ENCODE measurements at regions not wholly inside any gene's neighbourhood (a gene's known extent, or its start where the extent isn't known, plus 50 kb on each side); places are given as distances from the start of the nearest gene placed in this dataset.
A peak's percentile ranks its signal among the peaks of the same experiment; 100 is the strongest.
"Not testable (repeated sequence)": the region's sequence is repeated elsewhere in the genome, so short reads cannot be mapped to it uniquely, and the experiment has no call there.

DNA sequence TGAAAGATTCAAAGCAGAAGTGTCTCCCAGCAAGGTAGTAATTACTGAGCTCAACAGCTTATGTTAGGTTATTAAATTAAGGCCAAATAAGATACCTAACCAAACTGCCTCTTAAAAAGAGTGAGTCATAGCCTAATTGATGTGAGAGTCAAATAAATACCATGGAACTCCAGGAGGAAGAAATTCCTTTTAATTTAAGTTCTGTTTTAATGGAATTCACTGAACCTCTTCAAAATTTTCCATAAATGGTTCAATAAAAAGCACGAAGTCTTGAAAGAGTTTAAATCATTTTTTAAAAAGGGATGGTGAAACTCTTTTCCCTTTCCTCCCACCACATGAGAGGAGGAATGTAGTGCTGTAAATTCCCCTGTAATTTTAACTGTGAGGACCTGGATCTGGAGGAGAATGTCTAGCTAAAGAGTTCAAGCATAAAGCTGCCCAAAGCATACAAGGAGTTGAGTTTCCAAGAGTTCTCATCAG, 180.8 kb upstream of the MMADHC start:
- DNase-seq = peak; percentile 68

DNA sequence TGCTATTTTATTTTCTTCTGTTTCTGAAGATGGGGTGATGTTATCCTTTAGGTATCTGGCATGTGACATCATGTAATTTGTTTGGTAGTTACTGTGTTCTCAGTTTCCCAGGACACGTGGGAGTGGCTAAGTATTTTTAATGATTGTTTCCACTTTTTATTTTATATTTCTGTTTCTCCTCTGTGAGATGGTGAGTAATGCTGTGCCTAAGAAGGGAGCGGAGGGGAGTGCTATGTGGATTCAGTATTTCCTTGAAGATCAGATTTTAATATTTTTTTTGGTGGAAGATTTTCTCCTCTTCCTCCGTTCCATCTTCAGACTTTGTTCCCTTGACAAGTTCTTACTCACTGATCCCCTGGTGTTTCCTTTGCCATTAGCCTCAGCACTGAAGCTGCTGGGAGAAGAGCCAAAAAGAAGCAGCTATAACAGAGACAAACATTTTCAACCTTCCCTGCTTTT, 180.0 kb upstream of the MMADHC start:
- DNase-seq = no peak

DNA sequence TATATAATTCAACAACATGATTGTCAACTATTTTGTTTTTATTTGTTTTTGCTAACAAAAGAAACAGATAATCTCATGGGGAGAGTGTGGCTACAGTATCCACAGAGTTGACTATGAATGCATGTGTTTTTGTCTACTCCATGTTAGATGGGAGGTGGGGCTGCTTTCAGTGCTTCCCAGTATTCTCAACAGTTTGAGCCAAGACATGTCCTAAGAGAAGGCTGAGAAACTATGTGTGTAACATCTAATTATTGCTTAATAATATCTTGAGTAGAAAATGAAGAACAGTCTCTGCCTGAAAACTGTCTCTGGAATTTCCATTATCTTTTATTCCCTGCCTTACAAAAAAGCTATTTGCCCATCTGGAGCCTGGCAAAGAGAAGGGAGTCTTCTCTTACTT, 178.8 kb upstream of the MMADHC start:
- DNase-seq = no peak

DNA sequence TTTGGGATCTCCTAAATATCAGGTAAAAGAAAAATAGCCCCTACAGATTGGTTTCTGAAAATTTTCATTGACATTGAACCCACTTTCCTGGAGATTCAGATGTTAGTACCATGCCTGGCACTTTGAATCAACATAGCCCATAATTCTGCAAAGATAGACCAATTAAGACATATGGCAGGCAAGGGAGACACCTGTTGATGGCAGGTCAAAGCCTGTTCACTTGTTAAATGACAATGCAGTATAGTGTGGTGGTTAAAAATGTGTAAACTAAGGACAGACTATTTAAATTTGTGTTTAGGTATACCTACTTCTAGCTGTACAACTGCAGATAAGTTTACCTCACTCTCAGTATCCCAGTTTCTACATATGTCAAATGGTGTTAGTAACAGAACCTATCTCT, 178.1 kb upstream of the MMADHC start:
- peak; percentile 8 for DNase-seq

DNA sequence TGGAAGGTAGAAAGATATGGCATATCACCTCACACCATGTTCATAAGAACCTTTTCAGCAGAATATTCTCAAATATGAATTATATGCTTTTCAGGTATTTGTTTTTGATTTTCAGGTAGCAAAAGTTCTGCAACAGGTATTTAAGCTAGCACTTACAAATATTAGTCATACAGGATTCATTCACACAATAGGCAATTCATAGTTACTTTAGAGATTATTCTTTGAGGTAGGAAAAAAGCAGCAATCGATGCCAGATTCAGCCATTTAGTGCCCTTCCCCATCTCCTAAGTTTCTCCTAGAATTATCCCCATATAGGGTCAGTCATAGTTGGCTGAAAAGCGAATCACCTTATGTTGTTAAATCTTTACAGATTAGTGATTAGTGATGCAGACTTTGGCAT, 177.4 kb upstream of the MMADHC start:
- no peak for DNase-seq

DNA sequence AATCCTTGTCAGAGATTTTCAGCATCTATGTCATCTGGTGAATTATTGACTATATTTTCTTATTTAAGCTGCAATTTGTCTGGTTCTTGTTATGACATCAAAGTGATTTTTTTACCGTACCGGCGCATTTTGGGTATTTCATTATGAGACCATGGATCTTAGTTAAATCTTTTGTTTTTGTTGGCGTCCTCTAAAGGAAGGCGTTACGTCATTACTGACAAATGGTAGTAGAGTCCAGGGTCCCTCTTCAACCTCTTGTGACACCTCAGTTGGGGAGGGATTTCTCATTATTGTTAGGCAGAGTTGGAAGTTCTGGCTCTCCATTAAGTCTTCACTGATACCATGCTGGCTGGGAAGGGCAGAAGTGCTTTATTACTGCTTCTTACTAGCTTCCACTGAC, 175.8 kb upstream of the MMADHC start:
- DNase-seq = no peak

DNA sequence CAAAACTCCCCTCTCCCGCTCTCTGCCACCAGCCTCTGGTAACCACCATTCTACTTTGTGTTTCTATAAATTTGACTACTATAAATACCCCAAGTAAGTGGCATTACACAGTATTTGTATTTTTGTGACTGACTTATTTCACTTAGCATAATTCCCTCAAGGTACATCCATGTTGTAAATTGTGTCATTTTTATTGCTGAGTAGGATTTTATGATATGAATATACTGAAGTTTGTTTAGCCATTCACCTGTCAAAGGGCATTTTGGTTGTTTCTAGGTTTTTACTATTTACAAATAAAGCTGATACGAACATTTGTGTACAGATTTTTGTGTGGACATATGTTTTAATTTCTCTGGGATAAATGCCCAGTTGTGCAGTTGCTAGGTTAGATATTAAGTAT, 174.0 kb upstream of the MMADHC start:
- DNase-seq = no peak

DNA sequence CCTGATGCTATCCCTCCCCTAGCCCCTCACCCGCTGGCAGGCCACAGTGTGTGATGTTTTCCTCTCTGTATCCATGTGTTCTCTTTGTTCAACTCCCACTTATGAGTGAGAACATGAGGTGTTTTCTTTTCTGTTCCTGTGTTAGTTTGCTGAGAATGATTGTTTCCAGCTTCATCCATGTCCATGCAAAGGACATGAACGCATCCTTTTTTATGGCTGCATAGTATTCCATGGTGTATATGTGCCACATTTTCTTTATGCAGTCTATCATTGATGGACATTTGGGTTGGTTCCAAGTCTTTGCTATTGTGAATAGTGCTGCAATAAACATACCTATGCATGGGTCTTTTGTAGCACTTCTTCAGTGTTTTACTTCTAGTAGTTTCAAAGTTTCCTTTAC, 171.8 kb upstream of the MMADHC start:
- not testable (repeated sequence) for DNase-seq

DNA sequence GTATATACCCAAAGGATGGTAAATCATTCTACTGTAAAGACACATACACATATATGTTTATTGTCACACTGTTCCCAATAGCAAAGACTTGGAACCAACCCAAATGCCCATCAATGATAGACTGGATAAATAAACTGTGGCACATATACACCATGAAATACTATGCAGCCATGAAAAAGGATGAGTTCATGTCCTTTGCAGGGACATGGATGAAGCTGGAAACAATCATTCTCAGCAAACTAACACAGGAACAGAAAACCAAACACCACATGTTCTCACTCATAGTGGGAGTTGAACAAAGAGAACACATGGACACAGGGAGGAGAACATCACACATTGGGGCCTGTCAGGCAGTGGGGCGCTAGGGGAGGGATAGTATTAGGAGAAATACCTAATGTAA, 167.1 kb upstream of the MMADHC start:
- not testable (repeated sequence) for DNase-seq

DNA sequence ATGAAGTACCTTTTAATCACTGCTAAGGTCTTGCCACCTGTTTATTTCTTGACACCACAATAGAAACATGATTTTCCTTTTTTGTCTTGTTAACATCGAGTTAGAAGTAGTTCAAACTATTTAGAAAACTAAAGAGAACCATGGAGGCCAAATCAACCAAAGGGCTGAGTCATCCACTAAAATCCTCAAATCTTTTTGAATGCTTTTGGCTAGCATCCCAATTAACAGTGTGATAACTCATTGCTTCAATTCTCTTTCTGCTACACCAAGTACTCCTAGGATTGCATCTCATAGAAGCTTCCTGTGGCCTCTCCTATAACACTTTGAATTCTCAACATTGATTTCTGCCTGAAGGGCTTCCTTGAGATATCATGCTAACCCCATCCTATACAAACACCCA, 159.9 kb upstream of the MMADHC start:
- DNase-seq = no peak

DNA sequence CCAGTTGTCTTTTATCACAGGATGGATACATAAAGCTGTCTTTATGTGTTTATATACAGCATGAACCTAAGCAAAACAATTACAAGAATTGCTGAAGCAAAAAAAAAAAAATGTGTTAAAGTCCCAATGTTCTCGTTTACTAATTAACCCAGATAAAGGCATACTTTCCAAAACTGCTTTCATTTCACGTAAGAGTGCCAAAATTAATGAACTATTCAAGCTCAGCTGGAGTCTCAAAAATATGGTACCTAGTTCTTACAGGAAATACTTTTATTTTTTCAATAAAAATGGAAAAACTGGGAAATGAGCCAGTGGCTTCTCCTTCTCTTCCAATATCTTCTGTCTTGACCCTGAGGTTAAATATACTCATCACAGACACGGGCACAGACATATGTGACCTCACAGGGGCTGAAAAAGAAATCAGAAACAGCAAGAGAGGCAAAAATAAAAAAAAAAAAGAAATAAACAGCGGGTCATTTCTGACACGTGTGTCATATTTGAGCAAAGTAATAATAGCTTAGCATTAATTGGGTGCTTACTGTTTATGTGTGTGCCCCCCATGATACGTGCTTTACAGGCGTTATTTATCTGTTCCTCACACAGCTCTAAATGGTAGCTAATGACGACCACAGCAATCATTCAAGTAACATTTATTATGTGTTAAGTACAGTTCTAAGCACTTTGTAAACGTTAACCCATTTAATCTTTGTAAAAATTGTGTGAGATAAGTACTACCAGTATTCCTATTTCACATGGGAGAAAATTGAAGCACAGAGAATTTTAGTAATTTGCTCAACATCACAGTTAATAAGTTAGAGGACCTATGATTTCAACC, 158.0 kb upstream of the MMADHC start:
- DNase-seq = no peak

DNA sequence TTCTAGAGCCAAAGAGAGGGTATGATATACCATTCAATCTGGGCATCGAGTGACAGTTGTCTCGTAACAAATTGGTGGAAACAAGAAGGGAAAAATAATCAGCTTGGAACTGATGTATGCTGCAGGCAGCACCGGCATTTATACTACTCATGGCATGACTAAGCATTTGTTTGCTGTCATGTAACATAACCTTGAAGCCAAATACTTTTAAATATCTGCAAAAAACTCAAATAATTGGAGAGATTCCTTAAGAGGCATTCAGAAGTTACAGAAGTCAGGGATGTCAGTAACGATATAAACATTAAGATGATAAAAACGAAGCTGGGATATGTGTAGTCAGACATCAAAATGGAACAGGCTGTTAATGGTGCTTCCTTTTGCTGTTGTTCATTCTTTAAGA, 157.3 kb upstream of the MMADHC start:
- no peak for DNase-seq

DNA sequence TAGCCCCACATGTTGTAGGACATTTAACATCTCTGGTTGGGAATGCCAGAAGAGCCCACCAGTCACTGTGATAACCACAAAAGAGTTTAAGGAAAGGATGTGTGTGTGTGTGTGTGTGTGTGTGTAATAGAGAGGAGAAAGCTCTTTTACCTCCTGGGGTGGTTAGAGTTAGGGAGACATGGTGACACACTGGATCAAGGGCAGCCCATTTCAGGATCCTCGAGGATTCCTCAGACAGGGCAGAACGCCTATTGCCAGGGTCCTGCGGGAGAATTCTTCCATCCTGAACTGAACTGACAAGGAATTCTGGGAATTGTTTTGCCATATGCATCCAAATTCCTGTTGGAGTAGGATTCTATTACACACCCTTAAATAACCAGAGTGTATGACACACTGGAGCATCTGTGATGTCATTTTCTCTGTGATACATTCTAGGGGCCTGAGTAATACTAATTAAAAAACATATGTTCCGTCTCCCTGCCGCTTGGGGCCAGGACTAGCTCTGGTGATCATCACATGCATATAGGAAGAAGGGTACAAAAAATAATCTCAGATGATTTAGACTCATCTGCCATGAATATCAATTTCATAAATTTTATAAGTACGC, 156.4 kb upstream of the MMADHC start:
- no peak for DNase-seq

DNA sequence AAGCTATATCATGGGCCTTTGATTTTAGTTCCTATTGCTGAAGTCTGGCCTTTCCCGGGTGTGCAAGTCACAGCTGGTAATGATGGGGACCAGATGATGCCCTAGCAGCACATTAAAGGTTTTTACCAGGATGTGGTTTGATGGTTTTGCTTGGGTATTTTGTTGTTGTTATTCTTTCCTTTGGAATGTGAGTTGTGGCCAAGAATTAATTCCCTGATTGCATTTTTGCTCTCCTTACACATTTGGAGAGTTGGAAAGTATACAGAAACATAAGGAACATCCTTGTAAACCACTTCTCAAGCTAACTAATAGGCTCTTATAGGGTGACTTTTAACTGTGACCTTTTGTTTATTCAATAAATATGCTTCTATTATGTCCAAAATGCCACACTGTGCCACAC, 154.1 kb upstream of the MMADHC start:
- DNase-seq = no peak

DNA sequence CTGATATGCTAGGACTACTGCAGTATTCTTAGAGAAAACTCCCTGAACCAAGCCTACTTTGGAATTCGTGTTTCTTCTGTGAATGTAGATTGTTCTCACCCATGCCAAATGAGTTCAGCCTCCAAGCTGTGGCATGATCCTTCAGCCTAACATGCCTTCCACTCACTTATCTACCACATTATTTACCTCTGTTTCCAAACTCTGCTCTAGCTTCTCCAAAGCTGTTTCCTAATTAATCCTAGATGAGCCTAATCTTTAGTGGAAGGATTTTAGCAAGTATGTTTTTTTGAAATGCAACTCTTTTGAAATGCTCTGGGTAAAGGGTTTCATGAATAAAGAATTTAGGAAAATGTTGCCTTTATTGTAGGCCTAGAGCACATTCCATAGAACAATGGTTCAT, 152.9 kb upstream of the MMADHC start:
- no peak for DNase-seq

DNA sequence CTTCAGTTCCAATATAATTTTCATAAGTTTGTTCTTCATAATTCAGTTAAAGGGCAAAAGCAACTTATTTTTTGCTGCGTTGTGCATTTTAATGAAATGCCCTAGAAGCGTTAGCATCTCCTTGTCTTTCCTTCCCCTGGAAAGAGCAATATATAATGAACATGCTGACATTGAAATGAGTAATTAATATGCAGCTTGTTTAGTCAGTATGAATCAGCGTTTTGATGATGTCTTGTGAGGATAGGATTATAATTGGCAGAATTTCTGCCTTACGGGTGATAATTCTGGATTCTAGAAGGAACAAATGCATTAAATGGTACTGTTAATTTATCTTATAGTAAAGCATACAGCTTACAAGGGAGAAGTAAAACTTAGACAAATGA, 152.3 kb upstream of the MMADHC start:
- DNase-seq = no peak

DNA sequence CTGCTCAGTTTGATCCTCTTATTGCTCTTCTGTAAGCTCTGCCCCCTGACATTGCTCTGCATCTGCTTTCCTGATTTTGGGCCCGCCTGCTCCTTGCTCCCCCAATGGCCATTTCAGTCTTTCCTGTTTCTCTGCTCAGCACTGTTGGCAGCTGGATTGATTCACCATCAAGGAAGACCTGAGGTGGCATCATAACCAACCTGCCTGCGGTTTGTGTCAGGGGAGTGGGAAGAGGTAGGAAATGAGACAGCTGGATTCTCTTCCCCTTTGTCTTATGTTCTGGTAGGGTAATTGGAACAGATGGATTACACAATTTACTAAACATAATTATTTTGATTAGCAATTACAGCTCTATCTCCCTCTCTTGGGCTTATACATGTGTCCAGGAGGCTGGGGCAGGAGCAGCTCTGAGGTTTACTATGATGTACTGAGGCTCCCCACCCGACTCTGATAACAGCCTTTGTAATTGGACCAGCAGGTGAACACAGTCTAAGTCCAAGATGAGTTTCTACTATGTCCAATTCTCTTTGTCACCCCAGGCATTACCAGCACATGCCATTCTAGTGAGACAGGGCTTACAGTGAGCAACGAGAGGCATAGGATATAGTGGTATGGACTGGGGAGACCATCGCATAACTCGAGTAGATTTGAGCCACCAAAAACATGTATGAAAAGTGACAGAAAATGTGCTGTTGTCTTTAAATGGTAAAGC, 151.8 kb upstream of the MMADHC start:
- DNase-seq = no peak

DNA sequence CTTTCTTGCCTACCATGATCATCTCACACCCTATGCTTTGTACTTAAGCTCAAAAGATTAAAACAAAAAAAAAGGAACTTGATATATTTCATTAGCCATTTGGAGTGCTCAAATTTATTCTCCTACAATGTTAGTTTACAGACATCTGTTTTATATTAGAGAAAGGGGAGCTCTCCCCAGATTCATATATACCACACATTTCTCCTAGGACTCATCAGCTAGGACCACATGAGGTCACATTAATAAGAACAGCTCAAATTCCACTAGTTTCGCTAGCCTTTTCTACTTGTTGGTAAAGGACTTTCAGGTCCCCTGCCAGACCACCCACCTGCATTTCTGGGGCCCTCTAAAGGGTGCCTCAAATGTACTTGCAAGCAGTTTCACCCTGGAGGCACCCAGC, 151.2 kb upstream of the MMADHC start:
- DNase-seq = no peak

DNA sequence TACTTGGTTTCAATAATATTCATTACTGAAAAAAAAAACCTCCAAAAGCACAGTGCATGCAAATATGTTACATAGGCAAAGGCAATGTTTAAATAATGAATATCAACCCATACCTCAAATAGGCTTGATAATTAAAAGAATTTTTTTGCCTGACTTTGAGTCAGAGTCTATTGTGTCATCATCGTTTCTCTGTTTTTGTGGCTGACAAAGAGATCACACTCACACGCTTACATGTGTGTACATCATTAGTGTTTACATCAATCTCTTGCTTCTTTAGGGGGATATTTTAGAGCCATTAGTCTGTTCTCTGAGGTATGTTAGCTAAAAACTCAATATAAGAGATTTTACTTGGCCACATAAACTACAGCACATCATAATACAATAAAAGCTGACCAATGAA, 150.3 kb upstream of the MMADHC start:
- DNase-seq = no peak

DNA sequence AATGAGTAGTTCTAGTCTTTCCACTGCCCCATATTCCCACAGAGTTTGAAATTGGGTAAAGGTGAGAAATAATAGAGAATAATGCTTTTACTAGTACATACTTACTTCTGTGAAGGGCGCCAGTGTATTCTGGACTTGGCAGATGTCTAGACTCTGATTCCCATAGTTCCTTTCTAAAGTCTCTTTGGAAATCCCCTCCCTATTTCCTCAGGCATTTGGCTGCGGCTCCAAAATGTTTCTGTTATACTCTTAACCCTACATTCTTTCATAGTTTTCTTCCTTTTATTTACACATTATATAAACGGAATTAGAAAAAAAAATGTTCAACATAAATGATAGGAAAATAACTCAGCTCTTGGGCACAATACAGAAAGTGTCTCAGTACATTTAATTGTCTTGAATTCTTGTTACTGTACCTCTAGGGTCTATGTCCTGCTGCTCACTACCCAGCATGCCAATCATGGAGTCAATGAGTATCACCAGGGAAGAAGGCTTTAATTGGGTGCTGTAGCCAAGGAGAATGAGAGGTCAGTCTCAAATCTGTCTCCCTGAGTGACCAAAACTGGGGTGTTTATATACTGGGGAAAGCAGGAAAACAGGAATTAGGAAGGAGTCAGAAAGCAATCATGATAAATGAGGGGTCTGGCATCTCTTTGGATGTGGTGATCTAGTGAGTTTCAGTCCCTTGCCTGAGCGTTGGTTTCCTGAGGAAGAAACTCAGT, 147.8 kb upstream of the MMADHC start:
- DNase-seq = no peak

DNA sequence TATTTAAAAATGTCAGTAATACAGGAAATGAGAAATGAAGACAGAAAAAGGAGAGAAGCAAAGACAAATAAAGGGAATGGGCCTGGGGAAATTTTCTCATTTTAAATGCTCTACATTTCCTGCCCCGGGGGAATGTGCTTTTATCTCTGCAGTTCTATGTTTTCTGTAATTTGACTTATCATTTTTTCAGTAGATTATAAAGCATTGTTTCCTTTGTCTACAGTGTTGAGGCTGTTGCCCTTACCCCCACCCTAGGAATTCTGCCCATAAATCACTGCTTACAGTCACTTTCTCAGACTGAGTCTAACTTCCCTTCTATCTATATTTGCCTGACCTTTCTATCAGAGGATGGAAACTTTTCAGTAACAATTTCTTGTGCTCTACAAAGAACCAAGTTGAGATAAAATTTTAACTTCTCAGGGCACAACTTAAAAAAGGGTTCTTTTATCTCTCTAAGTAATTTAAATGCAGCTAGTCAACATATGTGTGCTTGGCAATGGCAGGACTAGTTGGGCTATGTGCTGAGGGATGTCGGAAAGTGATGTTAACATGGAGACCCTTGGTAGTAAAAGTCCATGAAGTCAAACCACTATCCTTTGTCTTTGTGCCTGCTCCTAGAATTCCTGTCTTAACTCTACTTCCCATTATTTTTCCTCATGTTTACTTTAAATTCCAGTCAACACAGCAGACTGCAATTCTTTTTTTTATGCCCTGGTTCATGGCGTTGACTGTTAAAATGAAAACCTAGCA, 146.5 kb upstream of the MMADHC start:
- DNase-seq = no peak

DNA sequence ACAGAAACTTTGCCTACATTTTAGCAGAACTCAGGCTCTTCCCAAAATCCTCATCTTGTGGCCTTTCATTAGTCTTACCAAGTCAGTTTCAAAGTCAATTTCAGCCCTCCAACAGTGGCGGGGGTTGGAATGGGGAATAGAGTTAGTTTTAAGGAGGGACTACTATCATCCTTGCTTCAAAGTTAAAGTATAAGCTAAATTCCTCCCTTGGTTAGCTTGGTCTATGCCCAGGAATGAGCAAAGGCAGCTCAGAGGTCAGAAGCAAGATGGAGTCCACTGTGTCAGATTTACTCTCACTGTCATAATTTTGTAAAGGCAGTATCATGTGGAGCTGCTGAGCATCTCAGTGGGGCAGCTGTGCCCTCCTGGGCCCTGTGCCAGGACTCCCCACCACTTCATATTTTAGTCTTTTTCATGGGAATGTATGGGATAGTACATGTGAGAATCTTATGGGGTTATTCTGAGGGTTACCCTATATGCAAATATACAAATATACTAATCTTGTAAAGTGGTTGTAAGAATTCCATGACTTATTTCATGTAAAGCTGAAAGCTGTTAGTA, 145.2 kb upstream of the MMADHC start:
- DNase-seq = no peak

Data from NCI-H1436 treated with DMSO at 0.1 percent for 48 hours (cell line).